ENCODE measurements at regions not wholly inside any gene's neighbourhood (a gene's known extent, or its start where the extent isn't known, plus 50 kb on each side); places are given as distances from the start of the nearest gene placed in this dataset.
"Not testable (repeated sequence)": the region's sequence is repeated elsewhere in the genome, so short reads cannot be mapped to it uniquely, and the experiment has no call there.

DNA sequence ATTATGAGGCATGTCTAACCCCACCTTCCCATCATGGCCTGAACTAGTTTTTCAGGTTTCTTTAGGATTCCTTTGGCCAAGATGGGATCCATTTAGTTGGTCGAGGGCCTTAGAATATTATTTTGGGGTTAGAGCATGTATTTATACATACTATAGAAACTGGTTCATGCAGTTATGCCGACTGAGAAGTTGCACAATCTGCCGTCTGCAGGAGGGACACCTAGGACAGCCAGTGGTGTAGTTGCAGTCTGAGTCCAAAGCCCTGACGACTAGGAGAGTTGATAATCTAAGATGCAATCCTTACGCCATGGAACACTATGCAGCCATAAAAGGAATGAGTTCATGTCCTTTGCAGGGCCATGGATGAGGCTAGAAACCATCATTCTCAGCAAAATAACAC is 424.0 kb downstream of the SHISA9 start:
- CTCF ChIA-PET (ENCODE audit: partially characterized antibody) = no interaction called here
- POLR2A ChIA-PET (ENCODE audit: partially characterized antibody) = no interaction called here
- H3K36me3 Mint-ChIP-seq = no peaks in the 10 kb centered on the region
- no peak overlapping the region for H3K27ac Mint-ChIP-seq
- Histone ChIP-seq H3K9me3 (ENCODE audit: control insufficient read depth in 1 of 2, low read length in 2 of 2) (no peaks in the 10 kb centered on the region), H3K4me3 (ENCODE audit: low read length in 2 of 2) (no peak overlapping the region), H3K4me1 (ENCODE audit: insufficient read depth, low read length) (no peaks in the 10 kb centered on the region), H3K27me3 (ENCODE audit: insufficient read depth, low read length) (no peaks in the 10 kb centered on the region), H3K27ac (ENCODE audit: low read depth, low read length) (no peak overlapping the region), H3K36me3 (ENCODE audit: insufficient read depth, low read length) (no peaks in the 10 kb centered on the region)
- H3K9me3 Mint-ChIP-seq = peaks cover 0 to 10% (median 3%) of the 10 kb centered on the region in 8 donors
- no peak for DNase-seq
- H3K27me3 Mint-ChIP-seq = no peaks in the 10 kb centered on the region
- intact Hi-C loops (cut with micrococcal nuclease) = no loop called here
- no peaks in the 10 kb centered on the region for H3K4me1 Mint-ChIP-seq
- no peak overlapping the region for H3K4me3 Mint-ChIP-seq

DNA sequence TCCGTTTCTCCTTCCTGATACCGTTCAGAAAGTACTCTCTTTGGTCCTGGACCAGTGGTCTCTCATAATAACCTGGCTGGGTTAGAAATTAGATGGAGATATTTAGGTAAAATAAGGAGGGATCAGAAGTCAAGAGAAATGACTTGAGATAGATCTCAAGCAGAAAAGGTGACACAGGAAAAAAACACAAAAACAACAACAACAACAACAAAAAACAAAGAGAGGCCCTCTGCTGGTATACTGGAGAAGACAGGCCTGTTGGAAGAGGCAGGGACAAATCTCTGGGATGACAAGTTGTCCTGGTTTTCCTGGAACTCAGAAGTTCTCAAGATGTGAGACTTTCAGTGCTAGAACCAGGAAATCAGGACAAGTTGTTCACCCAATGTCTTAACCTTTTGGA is 430.5 kb downstream of the SHISA9 start:
- Mint-ChIP-seq H3K4me1 (no peaks in the 10 kb centered on the region), H3K27me3 (no peaks in the 10 kb centered on the region), H3K9me3 (peaks cover 0 to 13% (median 1%) of the 10 kb centered on the region in 8 donors), H3K36me3 (no peaks in the 10 kb centered on the region), H3K4me3 (no peak overlapping the region), H3K27ac (no peak overlapping the region)
- H3K4me3 ChIP-seq (ENCODE audit: low read length in 2 of 2) = no peak overlapping the region
- ChIA-PET POLR2A (ENCODE audit: partially characterized antibody) (no interaction called here), CTCF (ENCODE audit: partially characterized antibody) (no interaction called here)
- no peaks in the 10 kb centered on the region for H3K27me3 ChIP-seq (ENCODE audit: insufficient read depth, low read length)
- H3K27ac ChIP-seq (ENCODE audit: low read depth, low read length) = no peak overlapping the region
- no peaks in the 10 kb centered on the region for H3K36me3 ChIP-seq (ENCODE audit: insufficient read depth, low read length)
- no peak for DNase-seq
- intact Hi-C loops (cut with micrococcal nuclease) = no loop called here
- no peaks in the 10 kb centered on the region for H3K4me1 ChIP-seq (ENCODE audit: insufficient read depth, low read length)
- H3K9me3 ChIP-seq (ENCODE audit: control insufficient read depth in 1 of 2, low read length in 2 of 2) = no peaks in the 10 kb centered on the region

DNA sequence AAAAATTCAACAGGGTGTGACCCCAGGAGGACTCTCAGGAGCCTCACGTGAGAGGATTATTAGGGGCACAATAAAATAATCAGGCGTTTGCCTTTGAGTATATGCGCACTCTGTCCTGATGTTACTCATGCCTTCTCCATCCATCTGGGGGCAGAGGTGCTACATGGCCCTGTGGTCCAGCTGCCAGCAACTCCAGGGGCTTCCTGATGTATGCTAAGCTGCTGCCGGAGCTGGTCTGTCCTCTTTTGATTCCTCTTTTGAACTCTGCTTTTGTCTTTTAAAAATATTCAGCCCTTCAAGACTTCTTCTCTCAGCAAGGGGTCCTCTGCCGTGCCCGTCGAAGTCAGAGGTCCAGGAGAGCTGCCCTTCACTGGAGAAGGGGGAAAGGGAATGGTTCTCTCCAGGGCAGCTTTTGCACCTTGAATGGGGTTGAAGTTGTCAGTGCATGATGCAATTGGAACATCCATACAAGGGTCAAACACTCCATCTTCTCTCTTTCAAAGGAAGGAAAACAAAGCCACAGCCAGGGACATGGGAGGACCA is 431.4 kb downstream of the SHISA9 start:
- Histone ChIP-seq H3K27ac (ENCODE audit: low read depth, low read length) (no peak overlapping the region), H3K9me3 (ENCODE audit: control insufficient read depth in 1 of 2, low read length in 2 of 2) (no peaks in the 10 kb centered on the region), H3K36me3 (ENCODE audit: insufficient read depth, low read length) (no peaks in the 10 kb centered on the region), H3K27me3 (ENCODE audit: insufficient read depth, low read length) (no peaks in the 10 kb centered on the region), H3K4me3 (ENCODE audit: low read length in 2 of 2) (no peak overlapping the region), H3K4me1 (ENCODE audit: insufficient read depth, low read length) (no peaks in the 10 kb centered on the region)
- intact Hi-C loops (cut with micrococcal nuclease) = no loop called here
- Mint-ChIP-seq H3K36me3 (no peaks in the 10 kb centered on the region), H3K4me1 (no peaks in the 10 kb centered on the region), H3K9me3 (peaks cover 0 to 16% (median 1%) of the 10 kb centered on the region in 8 donors), H3K27me3 (no peaks in the 10 kb centered on the region), H3K27ac (no peak overlapping the region), H3K4me3 (no peak overlapping the region)
- ChIA-PET CTCF (ENCODE audit: partially characterized antibody) (no interaction called here), POLR2A (ENCODE audit: partially characterized antibody) (interaction anchor here (0.6 kb wide), 1 partner anchor 49 kb away, joined by 3 read pairs; no protein-coding TSS in a partner anchor)
- DNase-seq = no peak

DNA sequence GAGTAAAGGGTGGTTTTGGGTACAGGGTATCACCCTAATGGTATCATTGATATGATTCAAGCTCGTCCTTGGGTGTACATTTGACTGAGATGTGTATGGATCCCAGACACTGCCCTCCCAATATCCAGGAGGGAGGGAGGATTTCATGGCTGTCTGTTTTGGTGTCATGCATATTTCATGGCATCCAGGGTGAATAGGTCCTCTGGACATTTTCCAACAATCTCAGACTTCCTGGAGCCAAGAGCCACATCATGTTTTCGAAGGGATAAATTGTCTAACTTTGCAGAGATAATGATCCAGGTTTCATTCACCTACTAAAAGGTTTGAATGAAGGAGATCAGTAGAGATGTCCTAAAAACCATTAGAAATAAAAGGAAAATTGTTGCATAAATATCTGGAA is 431.9 kb downstream of the SHISA9 start:
- ChIA-PET CTCF (ENCODE audit: partially characterized antibody) (no interaction called here), POLR2A (ENCODE audit: partially characterized antibody) (interaction anchor here (0.6 kb wide), 1 partner anchor 50 kb away, joined by 3 read pairs; no protein-coding TSS in a partner anchor)
- intact Hi-C loops (cut with micrococcal nuclease) = no loop called here
- H3K36me3 ChIP-seq (ENCODE audit: insufficient read depth, low read length) = no peaks in the 10 kb centered on the region
- H3K27me3 ChIP-seq (ENCODE audit: insufficient read depth, low read length) = no peaks in the 10 kb centered on the region
- Mint-ChIP-seq H3K4me3 (no peak overlapping the region), H3K36me3 (no peaks in the 10 kb centered on the region), H3K4me1 (no peaks in the 10 kb centered on the region), H3K27ac (no peak overlapping the region), H3K27me3 (no peaks in the 10 kb centered on the region), H3K9me3 (peaks cover 0 to 12% (median 0%) of the 10 kb centered on the region in 8 donors)
- no peak for DNase-seq
- H3K4me1 ChIP-seq (ENCODE audit: insufficient read depth, low read length) = no peaks in the 10 kb centered on the region
- no peak overlapping the region for H3K27ac ChIP-seq (ENCODE audit: low read depth, low read length)
- H3K4me3 ChIP-seq (ENCODE audit: low read length in 2 of 2) = no peak overlapping the region
- H3K9me3 ChIP-seq (ENCODE audit: control insufficient read depth in 1 of 2, low read length in 2 of 2) = no peaks in the 10 kb centered on the region

DNA sequence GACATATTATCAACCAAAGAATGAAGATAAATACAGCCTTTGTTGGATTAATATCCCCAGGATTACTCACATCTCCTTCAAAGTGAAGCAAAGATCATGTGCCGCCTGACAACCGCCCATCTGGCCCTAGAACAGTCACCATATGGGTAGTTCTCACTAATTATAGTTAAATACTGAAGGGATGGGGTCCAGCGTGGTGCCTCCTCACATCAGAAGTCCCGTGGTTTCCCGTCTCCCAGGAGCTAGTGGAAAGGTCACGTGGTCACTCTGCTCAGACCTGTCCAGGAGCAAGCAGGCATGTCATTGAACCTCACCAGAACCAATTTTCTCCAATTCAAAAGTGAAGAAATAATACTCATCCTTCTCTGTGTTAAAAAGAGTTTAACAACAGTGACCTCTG is 434.5 kb downstream of the SHISA9 start:
- no peaks in the 10 kb centered on the region for H3K4me1 ChIP-seq (ENCODE audit: insufficient read depth, low read length)
- no peak overlapping the region for H3K27ac ChIP-seq (ENCODE audit: low read depth, low read length)
- H3K4me3 ChIP-seq (ENCODE audit: low read length in 2 of 2) = no peak overlapping the region
- H3K4me3 Mint-ChIP-seq = no peak overlapping the region
- H3K36me3 Mint-ChIP-seq = no peaks in the 10 kb centered on the region
- H3K27me3 ChIP-seq (ENCODE audit: insufficient read depth, low read length) = no peaks in the 10 kb centered on the region
- CTCF ChIA-PET (ENCODE audit: partially characterized antibody) = no interaction called here
- no peak for DNase-seq
- H3K9me3 ChIP-seq (ENCODE audit: control insufficient read depth in 1 of 2, low read length in 2 of 2) = no peaks in the 10 kb centered on the region
- intact Hi-C loops (cut with micrococcal nuclease) = no loop called here
- no peaks in the 10 kb centered on the region for H3K36me3 ChIP-seq (ENCODE audit: insufficient read depth, low read length)
- POLR2A ChIA-PET (ENCODE audit: partially characterized antibody) = no interaction called here
- no peak overlapping the region for H3K27ac Mint-ChIP-seq
- H3K9me3 Mint-ChIP-seq = peaks cover 0 to 9% (median 0%) of the 10 kb centered on the region in 8 donors
- no peaks in the 10 kb centered on the region for H3K27me3 Mint-ChIP-seq
- H3K4me1 Mint-ChIP-seq = no peaks in the 10 kb centered on the region

DNA sequence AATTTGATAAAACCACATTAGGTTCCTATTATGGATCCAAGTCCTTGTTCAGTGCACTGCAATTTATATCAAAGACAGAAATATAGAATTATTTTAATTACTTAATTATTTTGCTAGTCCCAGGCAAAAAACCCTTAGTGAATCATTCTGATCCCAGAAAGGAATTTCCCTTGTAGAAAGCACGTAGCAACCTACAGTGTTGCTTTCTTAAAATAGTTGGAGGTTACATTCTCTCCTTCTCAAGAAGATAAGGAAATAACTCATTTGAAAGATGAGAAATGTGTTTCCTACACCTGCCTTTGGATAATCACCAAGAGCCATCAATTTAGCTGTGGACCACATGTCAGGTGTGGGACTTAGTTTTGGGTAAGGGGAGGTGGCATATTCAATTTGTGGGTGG is 434.9 kb downstream of the SHISA9 start:
- no peak for DNase-seq
- no peaks in the 10 kb centered on the region for H3K4me1 Mint-ChIP-seq
- CTCF ChIA-PET (ENCODE audit: partially characterized antibody) = no interaction called here
- Histone ChIP-seq H3K4me3 (ENCODE audit: low read length in 2 of 2) (no peak overlapping the region), H3K4me1 (ENCODE audit: insufficient read depth, low read length) (no peaks in the 10 kb centered on the region), H3K36me3 (ENCODE audit: insufficient read depth, low read length) (no peaks in the 10 kb centered on the region), H3K27me3 (ENCODE audit: insufficient read depth, low read length) (no peaks in the 10 kb centered on the region), H3K27ac (ENCODE audit: low read depth, low read length) (no peak overlapping the region), H3K9me3 (ENCODE audit: control insufficient read depth in 1 of 2, low read length in 2 of 2) (no peaks in the 10 kb centered on the region)
- no peaks in the 10 kb centered on the region for H3K36me3 Mint-ChIP-seq
- intact Hi-C loops (cut with micrococcal nuclease) = no loop called here
- peaks cover 0 to 7% (median 0%) of the 10 kb centered on the region in 8 donors for H3K9me3 Mint-ChIP-seq
- H3K4me3 Mint-ChIP-seq = no peak overlapping the region
- no peaks in the 10 kb centered on the region for H3K27me3 Mint-ChIP-seq
- POLR2A ChIA-PET (ENCODE audit: partially characterized antibody) = no interaction called here
- no peak overlapping the region for H3K27ac Mint-ChIP-seq

DNA sequence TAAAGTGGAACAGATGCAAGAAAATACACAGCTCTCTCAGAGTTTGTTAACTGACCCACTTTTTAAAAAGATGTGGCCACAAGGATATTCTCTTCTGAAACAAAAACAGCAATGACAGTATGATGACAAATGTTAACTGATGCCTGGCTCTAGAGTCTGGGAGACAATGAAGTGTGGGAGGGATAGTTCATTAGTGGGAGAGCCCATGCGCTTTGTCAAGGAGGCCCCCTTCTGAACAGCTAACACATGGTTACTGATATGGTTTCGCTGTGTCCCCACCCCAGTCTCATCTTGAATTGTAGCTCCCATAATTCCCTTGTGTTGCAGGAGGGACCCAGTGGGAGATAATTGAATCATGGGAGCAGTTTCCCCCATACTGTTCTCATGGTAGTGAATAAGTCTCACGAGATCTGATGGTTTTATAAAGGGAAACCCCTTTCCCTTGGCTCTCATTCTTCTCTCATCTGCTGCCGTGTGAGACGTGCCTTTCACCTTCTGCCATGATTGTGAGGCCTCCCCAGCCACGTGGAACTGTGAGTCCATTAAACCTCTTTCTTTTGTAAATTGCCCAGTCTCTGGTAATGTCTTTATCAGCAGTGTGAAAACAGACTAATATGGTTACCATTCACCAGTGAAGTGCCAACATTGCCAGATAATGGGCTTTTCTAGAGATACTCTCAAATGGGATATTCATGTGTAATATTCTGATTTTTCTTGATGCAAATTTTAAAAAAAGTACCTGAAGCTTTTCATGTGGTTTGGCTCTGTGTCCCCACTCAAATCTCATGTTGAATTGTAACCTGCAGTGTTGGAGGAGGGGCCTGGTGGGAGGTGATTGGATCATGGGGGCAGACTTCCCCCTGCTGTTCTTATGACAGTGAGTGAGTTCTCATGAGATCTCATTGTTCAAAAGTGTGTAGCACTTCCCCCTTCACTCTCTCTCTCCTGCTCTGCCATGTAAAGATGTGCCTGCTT is 435.8 kb downstream of the SHISA9 start:
- H3K4me1 ChIP-seq (ENCODE audit: insufficient read depth, low read length); H3K27ac Mint-ChIP-seq; intact Hi-C loops (cut with micrococcal nuclease); H3K27ac ChIP-seq (ENCODE audit: low read depth, low read length); H3K36me3 ChIP-seq (ENCODE audit: insufficient read depth, low read length); H3K9me3 Mint-ChIP-seq; H3K4me1 Mint-ChIP-seq; H3K27me3 ChIP-seq (ENCODE audit: insufficient read depth, low read length); POLR2A ChIA-PET (ENCODE audit: partially characterized antibody); H3K4me3 Mint-ChIP-seq; H3K9me3 ChIP-seq (ENCODE audit: control insufficient read depth in 1 of 2, low read length in 2 of 2); DNase-seq; H3K36me3 Mint-ChIP-seq; CTCF ChIA-PET (ENCODE audit: partially characterized antibody); H3K4me3 ChIP-seq (ENCODE audit: low read length in 2 of 2); H3K27me3 Mint-ChIP-seq: not testable (repeated sequence)
